Esophagus squamous epithelium (tissue), 4 donors: ENCODE measurements at regions not wholly inside any gene's neighbourhood (a gene's known extent, or its start where the extent isn't known, plus 50 kb on each side); places are given as distances from the start of the nearest gene placed in this dataset.

Experiments
- CTCF ChIP-seq, 6 experiments: fragments of 450-650 bp in 4 of 6; fragments of 200-600 bp in 2 of 6; sonication (generic) in 2 of 6; IDR thresholded peaks; one replicate each; pipeline ENCODE4 v1.5.1; 2016 to 2019; ENCODE audit warnings: antibody characterized with exemption in 6 of 6, mild to moderate bottlenecking in 4 of 6, moderate library complexity in 4 of 6
- POLR2A ChIP-seq, 4 donors: fragments of 450-650 bp; IDR thresholded peaks; one replicate each; pipeline ENCODE4 v1.6.1; 2017; ENCODE audit warnings: antibody characterized with exemption in 4 of 4, mild to moderate bottlenecking in 4 of 4, moderate library complexity in 3 of 4

GRCh38 chr1:219359126-219359525 is 185.4 kb downstream of the LYPLAL1 start:
- TF ChIP-seq POLR2A (IDR thresholded peaks at IDR 0.05) (no peak), CTCF (IDR thresholded peaks at IDR 0.05) (no peak)
